HepG2 (cell line): ENCODE measurements at regions not wholly inside any gene's neighbourhood (a gene's known extent, or its start where the extent isn't known, plus 50 kb on each side); places are given as distances from the start of the nearest gene placed in this dataset.

Experiments used
- ATAC-seq: fragments of 200-7000 bp; cut with Tn5 transposase; 3 replicates; pipeline ENCODE4 v1.9.1; 2020; ENCODE audit warnings: mild to moderate bottlenecking, moderate library complexity
- BruUV-seq: library from RNA; stranded (reverse); fragments of 400-500 nt; replicated peaks from 2 replicates; lab custom pipeline; 2021; lab: Mats Ljungman, UMichigan
- CTCF ChIA-PET: fragments of 300-600 bp; formaldehyde crosslinking; extraction: SDS; loops from one replicate; lab custom pipeline; 2021; ENCODE audit warnings: low total read pairs, inconsistent platforms, low intra/inter-chr PET ratio; lab: Yijun Ruan, JAX
- POLR2A ChIA-PET: fragments of 350-600 bp; sonication (Branson Sonifier 250); formaldehyde crosslinking; loops from one replicate; lab custom pipeline; 2020; ENCODE audit warnings: antibody characterized with exemption, inconsistent platforms; lab: Yijun Ruan, JAX
- DNase-seq: peaks from one replicate; pipeline ENCODE4 v3.0.0-alpha.2; 2015; ENCODE audit warnings: low spot score
- FAIRE-seq: peaks from 3 replicates; lab custom pipeline; 2011; peaks lifted over from hg19 to GRCh38; lab: Jason Lieb, UNC
- H2AFZ ChIP-seq: one replicate; pipeline ENCODE4 v1.6.1; 2011; ENCODE audit warnings: low read length, inconsistent platforms
- H3K27ac ChIP-seq: fragments of 300-600 bp; 3 replicates; pipeline ENCODE4 v1.8.0; 2011; ENCODE audit warnings: mixed run types, mild to moderate bottlenecking, mixed read lengths, low read length, inconsistent platforms; ENCODE audit not compliant: insufficient read depth; ENCODE audit errors: extremely low read length
- H3K27me3 ChIP-seq, 2 experiments: fragments of 200-600 bp in 1 of 2; 2 replicates in 1 of 2; 3 replicates in 1 of 2; pipeline versions ENCODE4 v1.6.0 to v1.8.0; 2011; ENCODE audit warnings: low read length in 2 of 2, mild to moderate bottlenecking in 2 of 2, moderate library complexity in 2 of 2, inconsistent platforms in 1 of 2; ENCODE audit not compliant: insufficient read depth in 2 of 2, control insufficient read depth in 1 of 2
- H3K36me3 ChIP-seq, 2 experiments: fragments of 200-600 bp in 1 of 2; replicated peaks in 1 of 2; 2 replicates in 1 of 2; 3 replicates in 1 of 2; pipeline versions ENCODE4 v1.5.1 to v1.8.0; 2011; ENCODE audit warnings: low read length in 2 of 2, inconsistent platforms in 1 of 2; ENCODE audit not compliant: insufficient read depth in 2 of 2, control insufficient read depth in 1 of 2
- H3K4me1 ChIP-seq: 2 replicates; pipeline ENCODE4 v1.5.1; 2012; ENCODE audit warnings: low read length, inconsistent platforms; ENCODE audit not compliant: insufficient read depth
- H3K4me2 ChIP-seq: 2 replicates; pipeline ENCODE4 v1.6.0; 2011; ENCODE audit warnings: low read depth, low read length, inconsistent platforms
- H3K4me3 ChIP-seq, 3 experiments: fragments of 200-600 bp in 1 of 3; sonication (generic), shearing (Covaris generic) in 1 of 3; replicated peaks in 1 of 3; 2 replicates each; pipeline ENCODE4 v1.5.1; 2011 to 2016; ENCODE audit warnings: low read length in 3 of 3, inconsistent platforms in 2 of 3, low read depth in 2 of 3, mild to moderate bottlenecking in 2 of 3, control low read depth in 1 of 3, mixed read lengths in 1 of 3; ENCODE audit not compliant: insufficient read depth in 1 of 3
- H3K79me2 ChIP-seq: one replicate; pipeline ENCODE4 v1.6.1; 2011; ENCODE audit warnings: low read length, inconsistent platforms; ENCODE audit not compliant: insufficient read depth
- H3K9ac ChIP-seq: 2 replicates; pipeline ENCODE4 v1.6.0; 2011; ENCODE audit warnings: mild to moderate bottlenecking, low read depth, low read length, inconsistent platforms; ENCODE audit not compliant: insufficient read depth
- H3K9me3 ChIP-seq: 2 replicates; pipeline ENCODE4 v1.5.1; 2012; ENCODE audit warnings: mild to moderate bottlenecking, low read length
- H4K20me1 ChIP-seq: 2 replicates; pipeline ENCODE4 v1.6.0; 2011; ENCODE audit warnings: inconsistent platforms, mild to moderate bottlenecking, low read length, moderate library complexity; ENCODE audit not compliant: insufficient read depth
- EZH2 ChIP-seq: conservative IDR thresholded peaks from 2 replicates; pipeline ENCODE4 v1.6.1; 2012; ENCODE audit warnings: mild to moderate bottlenecking, low read depth, low read length, moderate library complexity
- GABPA ChIP-seq, 2 experiments: IDR thresholded peaks; 2 replicates each; pipeline ENCODE4 v1.6.1; 2011 to 2016; ENCODE audit warnings: low read depth in 2 of 2, low read length in 1 of 2, missing biosample characterization in 1 of 2, missing genetic modification characterization in 1 of 2
- GFI1 ChIP-seq: sonication (generic); formaldehyde crosslinking; IDR thresholded peaks from 2 replicates; pipeline ENCODE4 v1.5.0; 2020; ENCODE audit warnings: missing genetic modification reagents, mild to moderate bottlenecking, borderline replicate concordance
- HNF1B ChIP-seq: sonication (generic); formaldehyde crosslinking; IDR thresholded peaks from 2 replicates; pipeline ENCODE4 v1.5.1; 2020; ENCODE audit warnings: mild to moderate bottlenecking, moderate library complexity, missing genetic modification reagents
- HOXD1 ChIP-seq: sonication (generic); formaldehyde crosslinking; IDR thresholded peaks from 2 replicates; pipeline ENCODE4 v1.5.0; 2020; ENCODE audit warnings: missing genetic modification reagents
- NFE2L1 ChIP-seq: sonication (generic); formaldehyde crosslinking; IDR thresholded peaks from 2 replicates; pipeline ENCODE4 v1.4.0; 2020; ENCODE audit warnings: missing genetic modification reagents, mild to moderate bottlenecking, borderline replicate concordance
- TBP ChIP-seq: sonication (generic); formaldehyde crosslinking; IDR thresholded peaks from 2 replicates; pipeline ENCODE4 v1.5.0; 2020; ENCODE audit warnings: missing genetic modification reagents
- TFAP4 ChIP-seq: sonication (generic); IDR thresholded peaks from 2 replicates; pipeline ENCODE4 v1.6.1; 2016; ENCODE audit warnings: low read depth, borderline replicate concordance
- ZIK1 ChIP-seq: sonication (generic); formaldehyde crosslinking; IDR thresholded peaks from 2 replicates; pipeline ENCODE4 v1.5.0; 2020; ENCODE audit warnings: mild to moderate bottlenecking, low read depth, missing genetic modification reagents, borderline replicate concordance
- ZNF160 ChIP-seq: sonication (generic); formaldehyde crosslinking; IDR thresholded peaks from 2 replicates; pipeline ENCODE4 v1.8.0; 2022; ENCODE audit warnings: mild to moderate bottlenecking, inconsistent platforms, missing genetic modification reagents
- ZNF407 ChIP-seq: sonication (generic); formaldehyde crosslinking; IDR thresholded peaks from one replicate; pipeline ENCODE4 v1.5.1; 2020; ENCODE audit warnings: mild to moderate bottlenecking, missing genetic modification reagents; ENCODE audit errors: not compliant biosample characterization
- WGBS: methylation state at CpG from one replicate; pipeline ENCODE4 v1.1.6; 2017; ENCODE audit warnings: low lambda C conversion rate; 5-methylcytosine and 5-hydroxymethylcytosine counted together
- in situ Hi-C: cut with HindIII; loops from 2 replicates; pipeline ENCODE4 v1.10.0; 2017; ENCODE audit warnings: low pct_unique_long_range_greater_than_20kb; ENCODE audit not compliant: extremely low pct_ligation_motif_present
- intact Hi-C: fragments of 100-400 bp; cut with micrococcal nuclease; formaldehyde crosslinking; loops from one replicate; pipeline ENCODE4 v1.10.0; 2022; ENCODE audit not compliant: unreplicated experiment

GRCh38 chr12:27385766-27386564 is 53.3 kb downstream of the BMAL2 start:
- H3K4me1 ChIP-seq: no peaks in the 10 kb centered on the region
- no peak overlapping the region for H2AFZ ChIP-seq
- DNase-seq (no peak), ATAC-seq (no peak), FAIRE-seq (no peak)
- H3K4me2 ChIP-seq: no peak overlapping the region
- ChIA-PET CTCF (interaction anchor here (1.5 kb wide), 1 partner anchor 347 kb away, joined by 3 read pairs; no protein-coding TSS in a partner anchor), POLR2A (no interaction called here)
- H3K9ac ChIP-seq: no peak overlapping the region
- in situ Hi-C loops: no loop called here
- no peak overlapping the region for H3K4me3 ChIP-seq
- H3K27me3 ChIP-seq: no peaks in the 10 kb centered on the region
- no peaks in the 10 kb centered on the region for H4K20me1 ChIP-seq
- BruUV-seq: no TSS peak
- intact Hi-C loops: no loop called here
- 97% methylated on average over 10 of the region's 10 CpGs for WGBS
- H3K79me2 ChIP-seq: no peaks in the 10 kb centered on the region
- H3K36me3 ChIP-seq: peaks cover 0 to 10% of the 10 kb centered on the region in 2 experiments; a peak in 2 of 5 replicates
- no peak overlapping the region for H3K27ac ChIP-seq
- H3K9me3 ChIP-seq: no peaks in the 10 kb centered on the region
- TF ChIP-seq GFI1 (no peak), ZIK1 (no peak), TFAP4 (no peak), HNF1B (CRISPR knock-in tag) (no peak), NFE2L1 (CRISPR knock-in tag) (no peak), ZNF407 (CRISPR knock-in tag) (no peak), EZH2 (no peak), HOXD1 (no peak), TBP (no peak), GABPA (IDR thresholded peaks at IDR 0.05; ENCODE audit: low read depth, low read length) (no peak), GABPA (CRISPR knock-in tag; IDR thresholded peaks at IDR 0.05; ENCODE audit: low read depth) (no peak), ZNF160 (CRISPR knock-in tag) (no peak)
